OCI-LY1 (cell line): ENCODE measurements at regions not wholly inside any gene's neighbourhood (a gene's known extent, or its start where the extent isn't known, plus 50 kb on each side); places are given as distances from the start of the nearest gene placed in this dataset.
A peak's percentile ranks its signal among the peaks of the same experiment; 100 is the strongest.

Experiments
- H2AFZ ChIP-seq: fragments of 200-600 bp; sonication (generic), shearing (Covaris generic); 2 replicates; pipeline ENCODE4 v1.6.0; 2014; ENCODE audit warnings: antibody characterized with exemption, mild to moderate bottlenecking, low read length
- H3F3A ChIP-seq: fragments of 200-600 bp; sonication (generic), shearing (Covaris generic); 2 replicates; pipeline ENCODE4 v1.6.0; 2014; ENCODE audit warnings: mild to moderate bottlenecking, antibody characterized with exemption, low read length, moderate library complexity; ENCODE audit not compliant: insufficient read depth
- H3K27ac ChIP-seq: fragments of 200-600 bp; sonication (generic); 2 replicates; pipeline ENCODE4 v1.5.1; 2014; ENCODE audit warnings: low read length, mixed run types, mild to moderate bottlenecking, low read depth; ENCODE audit not compliant: poor library complexity, severe bottlenecking
- H3K27me3 ChIP-seq: fragments of 200-600 bp; sonication (generic); 2 replicates; pipeline ENCODE4 v1.6.0; 2014; ENCODE audit warnings: antibody characterized with exemption, mild to moderate bottlenecking, low read length, moderate library complexity; ENCODE audit not compliant: insufficient read depth
- H3K36me3 ChIP-seq: fragments of 200-600 bp; sonication (generic); 2 replicates; pipeline ENCODE4 v1.6.1; 2014; ENCODE audit warnings: mild to moderate bottlenecking, antibody characterized with exemption, low read length, moderate library complexity, mixed read lengths; ENCODE audit not compliant: insufficient read depth
- H3K4me1 ChIP-seq: fragments of 200-600 bp; sonication (generic); 2 replicates; pipeline ENCODE4 v1.5.1; 2014; ENCODE audit warnings: mild to moderate bottlenecking, low read length, moderate library complexity; ENCODE audit not compliant: insufficient read depth, severe bottlenecking
- H3K4me2 ChIP-seq: fragments of 200-600 bp; sonication (generic), shearing (Covaris generic); 2 replicates; pipeline ENCODE4 v1.6.1; 2014; ENCODE audit warnings: low read length
- H3K4me3 ChIP-seq: fragments of 200-600 bp; sonication (generic); 2 replicates; pipeline ENCODE4 v1.5.1; 2014; ENCODE audit warnings: low read length, low read depth, mild to moderate bottlenecking, mixed read lengths; ENCODE audit not compliant: poor library complexity, severe bottlenecking
- H3K79me2 ChIP-seq: fragments of 200-600 bp; shearing (Covaris generic); 2 replicates; pipeline ENCODE4 v1.6.1; 2016; ENCODE audit warnings: mixed run types, low read length, mixed read lengths; ENCODE audit not compliant: insufficient read depth
- H3K9ac ChIP-seq: fragments of 200-600 bp; sonication (generic), shearing (Covaris generic); 2 replicates; pipeline ENCODE4 v1.6.1; 2014; ENCODE audit warnings: mild to moderate bottlenecking, low read length, mixed read lengths
- H3K9me2 ChIP-seq: fragments of 200-600 bp; sonication (generic), shearing (Covaris generic); 2 replicates; pipeline ENCODE4 v1.6.1; 2014; ENCODE audit warnings: low read depth, mild to moderate bottlenecking, low read length, mixed read lengths
- H3K9me3 ChIP-seq: fragments of 200-600 bp; shearing (Covaris generic); 2 replicates; pipeline ENCODE4 v1.6.1; 2014; ENCODE audit warnings: low read length, mixed read lengths
- H4K20me1 ChIP-seq: fragments of 200-600 bp; sonication (generic), shearing (Covaris generic); 2 replicates; pipeline ENCODE4 v1.6.0; 2016; ENCODE audit warnings: mild to moderate bottlenecking, low read length; ENCODE audit not compliant: insufficient read depth
- CTCF ChIP-seq: fragments of 200-600 bp; sonication (generic), shearing (Covaris generic); IDR thresholded peaks from 2 replicates; pipeline ENCODE4 v1.5.1; 2017; ENCODE audit warnings: mild to moderate bottlenecking, antibody characterized with exemption, low read length, moderate library complexity, mixed read lengths
- EZH2 ChIP-seq: fragments of 200-600 bp; sonication (generic), shearing (Covaris generic); IDR thresholded peaks from 2 replicates; pipeline ENCODE4 v1.8.0; 2017; ENCODE audit warnings: borderline replicate concordance, mixed run types, mild to moderate bottlenecking, antibody characterized with exemption, low read length, moderate library complexity, mixed read lengths

DNA sequence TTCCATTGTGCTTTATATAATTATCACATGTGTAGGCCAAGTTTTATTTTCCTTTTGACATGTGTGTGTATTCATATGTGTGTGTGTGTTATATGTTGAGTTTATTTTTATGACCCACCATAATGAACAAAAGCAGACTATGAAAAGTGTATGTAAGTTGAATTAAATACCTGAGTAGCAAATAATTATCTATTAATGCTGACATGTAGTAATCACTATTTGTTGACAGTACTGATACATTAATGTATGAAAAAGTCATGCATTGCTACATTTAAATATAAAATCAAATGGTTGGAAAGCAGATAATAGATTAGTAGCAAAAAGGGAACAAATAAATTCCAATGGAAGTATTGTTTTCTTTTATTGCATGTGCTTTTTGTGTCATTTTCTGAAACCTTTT, 1948.5 kb upstream of the PCDH20 start:
- Histone ChIP-seq H3K9me2 (no peaks in the 10 kb centered on the region), H3K27me3 (no peaks in the 10 kb centered on the region), H3K9me3 (peaks cover 8% of the 10 kb centered on the region), H3K4me2 (no peak overlapping the region), H3F3A (no peaks in the 10 kb centered on the region), H3K4me3 (no peak overlapping the region), H2AFZ (no peak overlapping the region), H3K36me3 (no peaks in the 10 kb centered on the region), H3K27ac (no peak overlapping the region), H4K20me1 (no peaks in the 10 kb centered on the region), H3K79me2 (no peaks in the 10 kb centered on the region), H3K4me1 (no peaks in the 10 kb centered on the region), H3K9ac (no peak overlapping the region)
- TF ChIP-seq EZH2 (no peak), CTCF (no peak)

DNA sequence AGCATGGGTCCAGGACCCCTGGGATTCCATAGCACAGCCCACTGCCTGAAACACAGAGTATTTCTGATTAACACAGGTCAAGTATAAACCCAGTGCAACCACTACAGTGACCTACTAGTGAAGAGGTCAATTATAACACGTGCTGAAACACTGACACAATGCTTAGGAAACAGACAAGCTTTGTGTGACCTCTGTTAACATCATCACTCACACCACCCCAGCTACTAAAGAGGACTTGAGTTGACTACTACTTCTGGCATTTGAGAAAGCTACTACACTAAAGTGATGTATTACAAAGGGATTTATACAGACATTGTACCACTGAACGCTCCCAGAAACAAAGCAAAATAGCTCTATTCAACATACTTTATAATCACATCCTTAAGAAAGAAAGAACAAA, 1935.9 kb upstream of the PCDH20 start:
- no peak overlapping the region for H3K27ac ChIP-seq
- TF ChIP-seq EZH2 (no peak), CTCF (no peak)

GRCh38 chr13:63351081-63351480, 1935.4 kb upstream of the PCDH20 start:
- Histone ChIP-seq H3K4me2 (no peak overlapping the region), H3K9me3 (no peaks in the 10 kb centered on the region), H3K4me1 (no peaks in the 10 kb centered on the region), H4K20me1 (no peaks in the 10 kb centered on the region), H3K36me3 (no peaks in the 10 kb centered on the region), H3K9ac (no peak overlapping the region), H3K27me3 (no peaks in the 10 kb centered on the region), H3F3A (no peaks in the 10 kb centered on the region), H2AFZ (no peak overlapping the region), H3K9me2 (no peaks in the 10 kb centered on the region), H3K4me3 (no peak overlapping the region), H3K27ac (no peak overlapping the region), H3K79me2 (no peaks in the 10 kb centered on the region)
- TF ChIP-seq EZH2 (no peak), CTCF (no peak)

More for the DNA sequence above, 1935.9 kb upstream of the PCDH20 start:
- peak overlapping the region; percentile 70; the same call in 1 of the 2 replicates for H2AFZ ChIP-seq
- no peaks in the 10 kb centered on the region for H3K27me3 ChIP-seq
- no peaks in the 10 kb centered on the region for H3F3A ChIP-seq
- H4K20me1 ChIP-seq: no peaks in the 10 kb centered on the region
- H3K4me3 ChIP-seq: no peak overlapping the region
- H3K9ac ChIP-seq: no peak overlapping the region
- H3K36me3 ChIP-seq: no peaks in the 10 kb centered on the region
- H3K9me2 ChIP-seq: no peaks in the 10 kb centered on the region
- no peaks in the 10 kb centered on the region for H3K79me2 ChIP-seq
- H3K4me1 ChIP-seq: no peaks in the 10 kb centered on the region
- H3K4me2 ChIP-seq: no peak overlapping the region
- H3K9me3 ChIP-seq: no peaks in the 10 kb centered on the region
